CD4-positive, alpha-beta T cell (primary cell): ENCODE measurements at regions not wholly inside any gene's neighbourhood (a gene's known extent, or its start where the extent isn't known, plus 50 kb on each side); places are given as distances from the start of the nearest gene placed in this dataset.

ENCODE experiments used
- ATAC-seq: fragments of 200-7000 bp; cut with Tn5 transposase; one replicate; pipeline ENCODE4 v1.10.0; 2022; ENCODE audit warnings: mild to moderate bottlenecking; ENCODE audit not compliant: poor library complexity
- CTCF ChIA-PET: fragments of 350-600 bp; sonication (Branson Sonifier 250); formaldehyde crosslinking; loops from one replicate; lab custom pipeline; 2021; ENCODE audit warnings: antibody characterized with exemption, inconsistent platforms; lab: Charles Lee
- POLR2A ChIA-PET: fragments of 350-600 bp; sonication (Branson Sonifier 250); formaldehyde crosslinking; loops from one replicate; lab custom pipeline; 2021; ENCODE audit warnings: antibody characterized with exemption, inconsistent platforms; lab: Charles Lee
- DNase-seq, 14 experiments: peaks; one replicate each; pipeline ENCODE4 v3.0.0-alpha.2; 2013 to 2020; ENCODE audit warnings: mixed read lengths in 2 of 14
- H3K27ac ChIP-seq, 2 donors: one replicate each; pipeline versions ENCODE4 v1.5.1 to v1.7.0; 2013; ENCODE audit warnings: low read length in 2 of 2, low read depth in 1 of 2, mild to moderate bottlenecking in 1 of 2
- H3K27me3 ChIP-seq, 2 experiments: 1 replicate in 1 of 2; 2 replicates in 1 of 2; pipeline versions ENCODE4 v1.6.1 to v1.7.0; 2013; ENCODE audit warnings: low read length in 2 of 2, control low read depth in 1 of 2, mild to moderate bottlenecking in 1 of 2, moderate library complexity in 1 of 2; ENCODE audit not compliant: insufficient read depth in 2 of 2, control insufficient read depth in 1 of 2
- H3K36me3 ChIP-seq: one replicate; pipeline ENCODE4 v1.6.1; 2013; ENCODE audit warnings: low read length, control low read depth; ENCODE audit not compliant: insufficient read depth
- H3K4me1 ChIP-seq: one replicate; pipeline ENCODE4 v1.6.1; 2013; ENCODE audit warnings: low read length, control low read depth; ENCODE audit not compliant: insufficient read depth
- H3K4me3 ChIP-seq: one replicate; pipeline ENCODE4 v1.5.1; 2013; ENCODE audit warnings: mild to moderate bottlenecking, low read length, moderate library complexity
- H3K9me3 ChIP-seq, 2 experiments: 1 replicate in 1 of 2; 2 replicates in 1 of 2; pipeline versions ENCODE4 v1.6.1 to v1.7.0; 2013; ENCODE audit warnings: low read length in 2 of 2, mild to moderate bottlenecking in 2 of 2, control low read depth in 1 of 2, moderate library complexity in 1 of 2; ENCODE audit not compliant: control insufficient read depth in 1 of 2, insufficient read depth in 1 of 2
- H3K27ac Mint-ChIP-seq: one replicate; pipeline ENCODE4 v1.8.0; 2020; ENCODE audit warnings: mixed read lengths
- H3K27me3 Mint-ChIP-seq: one replicate; pipeline ENCODE4 v1.8.0; 2021; ENCODE audit warnings: mixed read lengths
- H3K36me3 Mint-ChIP-seq: one replicate; pipeline ENCODE4 v1.8.0; 2021; ENCODE audit warnings: low read depth, mixed read lengths
- H3K4me1 Mint-ChIP-seq: one replicate; pipeline ENCODE4 v1.8.0; 2021; ENCODE audit warnings: low read depth, mixed read lengths
- H3K4me3 Mint-ChIP-seq: one replicate; pipeline ENCODE4 v1.8.0; 2020; ENCODE audit warnings: mild to moderate bottlenecking, mixed read lengths
- H3K9me3 Mint-ChIP-seq: one replicate; pipeline ENCODE4 v1.8.0; 2020; ENCODE audit warnings: mixed read lengths
- intact Hi-C, 2 experiments: fragments of 100-400 bp; cut with DNase I in 1 of 2; cut with micrococcal nuclease in 1 of 2; formaldehyde crosslinking; loops; one replicate each; pipeline versions ENCODE4 v1.15.1 to v1.9.0; 2023 to 2025; cut with DNase I, micrococcal nuclease
- TF ChIP-seq, protein P1 (sequence below): fragments of 200-600 bp; IDR thresholded peaks from one replicate; pipeline ENCODE4 v1.8.0; 2022; ENCODE audit warnings: antibody characterized with exemption, mild to moderate bottlenecking

- Mint-ChIP-seq H3K4me1 (no peaks in the 10 kb centered on the region), H3K36me3 (no peaks in the 10 kb centered on the region), H3K4me3 (no peak overlapping the region), H3K27me3 (no peaks in the 10 kb centered on the region), H3K27ac (no peak overlapping the region), H3K9me3 (no peaks in the 10 kb centered on the region)
- ChIA-PET CTCF (no interaction called here), POLR2A (no interaction called here)
- Histone ChIP-seq H3K27ac (no peak overlapping the region), H3K36me3 (no peaks in the 10 kb centered on the region), H3K27me3 (no peaks in the 10 kb centered on the region), H3K9me3 (peaks cover 0 to 6% of the 10 kb centered on the region in 2 experiments), H3K4me3 (no peak overlapping the region), H3K4me1 (no peaks in the 10 kb centered on the region)
- ATAC-seq = no peak
- TF ChIP-seq, protein P1, sequence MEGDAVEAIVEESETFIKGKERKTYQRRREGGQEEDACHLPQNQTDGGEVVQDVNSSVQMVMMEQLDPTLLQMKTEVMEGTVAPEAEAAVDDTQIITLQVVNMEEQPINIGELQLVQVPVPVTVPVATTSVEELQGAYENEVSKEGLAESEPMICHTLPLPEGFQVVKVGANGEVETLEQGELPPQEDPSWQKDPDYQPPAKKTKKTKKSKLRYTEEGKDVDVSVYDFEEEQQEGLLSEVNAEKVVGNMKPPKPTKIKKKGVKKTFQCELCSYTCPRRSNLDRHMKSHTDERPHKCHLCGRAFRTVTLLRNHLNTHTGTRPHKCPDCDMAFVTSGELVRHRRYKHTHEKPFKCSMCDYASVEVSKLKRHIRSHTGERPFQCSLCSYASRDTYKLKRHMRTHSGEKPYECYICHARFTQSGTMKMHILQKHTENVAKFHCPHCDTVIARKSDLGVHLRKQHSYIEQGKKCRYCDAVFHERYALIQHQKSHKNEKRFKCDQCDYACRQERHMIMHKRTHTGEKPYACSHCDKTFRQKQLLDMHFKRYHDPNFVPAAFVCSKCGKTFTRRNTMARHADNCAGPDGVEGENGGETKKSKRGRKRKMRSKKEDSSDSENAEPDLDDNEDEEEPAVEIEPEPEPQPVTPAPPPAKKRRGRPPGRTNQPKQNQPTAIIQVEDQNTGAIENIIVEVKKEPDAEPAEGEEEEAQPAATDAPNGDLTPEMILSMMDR = no peak
- DNase-seq = no peak
- intact Hi-C loops = no loop called here
Measured at GRCh38 chr2:40646642-40647041, 194.8 kb upstream of the SLC8A1 start.

DNA sequence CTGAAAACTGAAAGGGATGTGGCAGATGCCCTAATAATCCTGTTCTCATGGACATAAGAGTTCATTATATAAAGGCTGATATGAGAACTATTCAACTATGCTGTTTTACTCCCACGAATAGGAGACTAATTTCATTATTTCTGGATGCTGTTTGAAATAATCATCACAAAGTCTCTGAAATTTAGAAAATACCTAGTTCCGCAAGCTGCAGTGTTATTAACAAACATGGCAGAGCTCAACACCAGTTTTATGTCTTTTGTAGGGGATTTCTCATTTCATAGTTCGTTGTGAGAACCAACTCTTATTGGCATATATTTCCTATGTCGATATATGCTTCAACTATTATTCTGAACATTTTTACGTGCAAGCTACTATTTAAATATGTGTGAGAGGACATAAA is 200.3 kb upstream of the SLC8A1 start:
- Histone ChIP-seq H3K27me3 (no peaks in the 10 kb centered on the region), H3K27ac (no peak overlapping the region), H3K36me3 (no peaks in the 10 kb centered on the region), H3K4me3 (no peak overlapping the region), H3K9me3 (no peaks in the 10 kb centered on the region), H3K4me1 (no peaks in the 10 kb centered on the region)
- H3K9me3 Mint-ChIP-seq = no peaks in the 10 kb centered on the region
- H3K36me3 Mint-ChIP-seq = no peaks in the 10 kb centered on the region
- TF ChIP-seq, protein P1 = no peak
- ChIA-PET POLR2A (no interaction called here), CTCF (no interaction called here)
- no peak for DNase-seq
- no peak for ATAC-seq
- no peak overlapping the region for H3K4me3 Mint-ChIP-seq
- H3K4me1 Mint-ChIP-seq = no peaks in the 10 kb centered on the region
- H3K27ac Mint-ChIP-seq = no peak overlapping the region
- intact Hi-C loops = no loop called here
- H3K27me3 Mint-ChIP-seq = no peaks in the 10 kb centered on the region

GRCh38 chr2:40653829-40654228 is 201.9 kb upstream of the SLC8A1 start:
- Histone ChIP-seq H3K27me3 (no peaks in the 10 kb centered on the region), H3K4me3 (no peak overlapping the region), H3K9me3 (no peaks in the 10 kb centered on the region), H3K4me1 (no peaks in the 10 kb centered on the region), H3K27ac (no peak overlapping the region), H3K36me3 (no peaks in the 10 kb centered on the region)
- Mint-ChIP-seq H3K27me3 (no peaks in the 10 kb centered on the region), H3K9me3 (no peaks in the 10 kb centered on the region), H3K36me3 (no peaks in the 10 kb centered on the region), H3K4me1 (no peaks in the 10 kb centered on the region), H3K27ac (no peak overlapping the region), H3K4me3 (no peak overlapping the region)
- ChIA-PET POLR2A (no interaction called here), CTCF (no interaction called here)
- DNase-seq (no peak), ATAC-seq (no peak)
- TF ChIP-seq, protein P1 = no peak
- intact Hi-C loops = no loop called here
